ENCODE measurements at regions not wholly inside any gene's neighbourhood (a gene's known extent, or its start where the extent isn't known, plus 50 kb on each side); places are given as distances from the start of the nearest gene placed in this dataset.

- TF ChIP-seq, protein P1, sequence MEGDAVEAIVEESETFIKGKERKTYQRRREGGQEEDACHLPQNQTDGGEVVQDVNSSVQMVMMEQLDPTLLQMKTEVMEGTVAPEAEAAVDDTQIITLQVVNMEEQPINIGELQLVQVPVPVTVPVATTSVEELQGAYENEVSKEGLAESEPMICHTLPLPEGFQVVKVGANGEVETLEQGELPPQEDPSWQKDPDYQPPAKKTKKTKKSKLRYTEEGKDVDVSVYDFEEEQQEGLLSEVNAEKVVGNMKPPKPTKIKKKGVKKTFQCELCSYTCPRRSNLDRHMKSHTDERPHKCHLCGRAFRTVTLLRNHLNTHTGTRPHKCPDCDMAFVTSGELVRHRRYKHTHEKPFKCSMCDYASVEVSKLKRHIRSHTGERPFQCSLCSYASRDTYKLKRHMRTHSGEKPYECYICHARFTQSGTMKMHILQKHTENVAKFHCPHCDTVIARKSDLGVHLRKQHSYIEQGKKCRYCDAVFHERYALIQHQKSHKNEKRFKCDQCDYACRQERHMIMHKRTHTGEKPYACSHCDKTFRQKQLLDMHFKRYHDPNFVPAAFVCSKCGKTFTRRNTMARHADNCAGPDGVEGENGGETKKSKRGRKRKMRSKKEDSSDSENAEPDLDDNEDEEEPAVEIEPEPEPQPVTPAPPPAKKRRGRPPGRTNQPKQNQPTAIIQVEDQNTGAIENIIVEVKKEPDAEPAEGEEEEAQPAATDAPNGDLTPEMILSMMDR (IDR thresholded peaks at IDR 0.05) = no peak
- no peak for TF ChIP-seq EP300 (IDR thresholded peaks at IDR 0.05)
Observed at GRCh38 chr5:2140501-2141175, 257.9 kb upstream of the IRX4 start.
